ENCODE measurements at regions not wholly inside any gene's neighbourhood (a gene's known extent, or its start where the extent isn't known, plus 50 kb on each side); places are given as distances from the start of the nearest gene placed in this dataset.

DNA sequence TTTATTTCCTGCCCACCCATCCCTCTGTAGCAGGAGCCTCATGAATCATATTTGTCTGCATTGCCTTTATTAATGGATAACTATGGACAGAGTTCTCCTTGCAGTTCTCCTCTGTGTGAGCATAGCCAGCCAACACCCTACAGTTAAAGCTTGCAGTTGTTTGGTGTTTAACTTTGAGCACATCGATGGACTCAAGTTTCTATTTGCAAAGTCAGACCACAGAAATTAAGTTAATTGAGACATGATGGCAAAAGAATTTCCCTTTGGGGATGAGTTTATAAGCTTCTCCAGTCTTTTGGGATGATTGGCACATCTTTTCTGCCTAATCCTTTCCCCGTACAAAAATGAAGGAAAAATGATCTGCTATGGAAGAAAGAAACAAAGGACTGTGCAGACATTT is 398.9 kb upstream of the THBS1 start:
- POLR2A ChIA-PET = interaction anchor here (2.2 kb wide), 1 partner anchor 10 kb away, joined by 9 read pairs; no protein-coding TSS in a partner anchor
- no peaks in the 10 kb centered on the region for H4K20me1 ChIP-seq (ENCODE audit: insufficient read depth, low read length)
- peak; percentile 52 for DNase-seq (ENCODE audit: low spot score)
- WGBS (ENCODE audit: low lambda C conversion rate) = 4% methylated on average over 2 of the region's 2 CpGs
- ATAC-seq = peak; percentile 94
- peak; percentile 54 for FAIRE-seq
- TF ChIP-seq ARID5B (CRISPR knock-in tag; IDR thresholded peaks at IDR 0.05) = peak; percentile 29; the same call in 1 of the 2 replicates
- no peak for TF ChIP-seq ZNF33A (CRISPR knock-in tag; IDR thresholded peaks at IDR 0.05; ENCODE audit: borderline replicate concordance)
- TF ChIP-seq FOSL2 (CRISPR knock-in tag; IDR thresholded peaks at IDR 0.05) = peak; percentile 49
- TF ChIP-seq ARID3A (IDR thresholded peaks at IDR 0.05; ENCODE audit: low read depth, low read length) = 0 out of 2 replicates have a peak, but pooled peaks have one; percentile 23
- no peak for TF ChIP-seq ZNF446 (CRISPR knock-in tag; IDR thresholded peaks at IDR 0.05)
- 0 out of 2 replicates have a peak, but pooled peaks have one; percentile 38 for TF ChIP-seq ZNF644 (CRISPR knock-in tag; IDR thresholded peaks at IDR 0.05; ENCODE audit: low read depth)
- H3K9me3 ChIP-seq (ENCODE audit: low read length) = no peaks in the 10 kb centered on the region
- no peak overlapping the region for H2AFZ ChIP-seq (ENCODE audit: low read length)
- H3K4me1 ChIP-seq (ENCODE audit: insufficient read depth, low read length) = peaks cover 21% of the 10 kb centered on the region
- no peaks in the 10 kb centered on the region for H3K27me3 ChIP-seq (ENCODE audit: control insufficient read depth in 1 of 2, insufficient read depth in 2 of 2, low read length in 2 of 2)
- no peak overlapping the region for H3K27ac ChIP-seq (ENCODE audit: extremely low read length, insufficient read depth, low read length)
- no peaks in the 10 kb centered on the region for H3K79me2 ChIP-seq (ENCODE audit: insufficient read depth, low read length)
- CTCF ChIA-PET (ENCODE audit: low intra/inter-chr PET ratio, low total read pairs) = no interaction called here
- no peaks in the 10 kb centered on the region for H3K36me3 ChIP-seq (replicated peaks in 1 of 2; ENCODE audit: control insufficient read depth in 1 of 2, insufficient read depth in 2 of 2, low read length in 2 of 2)
- intact Hi-C loops (cut with micrococcal nuclease; ENCODE audit: unreplicated experiment) = no loop called here
- peak overlapping the region in 1 of 3 experiments; percentile 13; a peak in 1 of 6 replicates for H3K4me3 ChIP-seq (replicated peaks in 1 of 3; ENCODE audit: insufficient read depth in 1 of 3, low read depth in 2 of 3, low read length in 3 of 3)
- no TSS peak for BruUV-seq (replicated peaks)
- H3K9ac ChIP-seq (ENCODE audit: insufficient read depth, low read depth, low read length) = no peak overlapping the region
- in situ Hi-C loops (cut with HindIII; ENCODE audit: extremely low pct_ligation_motif_present, low pct_unique_long_range_greater_than_20kb) = no loop called here
- peak overlapping the region; percentile 56 for H3K4me2 ChIP-seq (ENCODE audit: low read depth, low read length)
